B cell (primary cell): ENCODE measurements at regions not wholly inside any gene's neighbourhood (a gene's known extent, or its start where the extent isn't known, plus 50 kb on each side); places are given as distances from the start of the nearest gene placed in this dataset.
A peak's percentile ranks its signal among the peaks of the same experiment; 100 is the strongest.

Experiments used
- ATAC-seq: fragments of 200-7000 bp; cut with Tn5 transposase; one replicate; pipeline ENCODE4 v1.10.0; 2021; ENCODE audit warnings: low read depth, mild to moderate bottlenecking, moderate number of reproducible peaks, moderate library complexity
- CTCF ChIA-PET: fragments of 350-600 bp; sonication (Branson Sonifier 250); formaldehyde crosslinking; loops from one replicate; lab custom pipeline; 2021; ENCODE audit warnings: antibody characterized with exemption, inconsistent platforms; lab: Charles Lee
- POLR2A ChIA-PET: fragments of 350-600 bp; sonication (Branson Sonifier 250); formaldehyde crosslinking; loops from one replicate; lab custom pipeline; 2021; ENCODE audit warnings: antibody characterized with exemption; lab: Charles Lee
- DNase-seq: peaks from one replicate; pipeline ENCODE4 v3.0.0; 2013
- H2AFZ ChIP-seq: 2 replicates; pipeline ENCODE4 v1.6.1; 2012; ENCODE audit warnings: mild to moderate bottlenecking, low read depth, low read length; ENCODE audit not compliant: insufficient read depth, poor library complexity, severe bottlenecking
- H3K27ac ChIP-seq, 2 donors: 1 replicate in 1 of 2; 2 replicates in 1 of 2; pipeline ENCODE4 v1.5.1; 2012 to 2013; ENCODE audit warnings: low read length in 2 of 2, mild to moderate bottlenecking in 2 of 2, moderate library complexity in 1 of 2
- H3K27me3 ChIP-seq, 4 experiments: fragments of 200-600 bp in 1 of 4; sonication (generic) in 1 of 4; replicated peaks in 1 of 4; 1 replicate in 2 of 4; 2 replicates in 2 of 4; pipeline versions ENCODE4 v1.6.1 to v1.7.0; 2013 to 2016; ENCODE audit warnings: low read length in 3 of 4, mild to moderate bottlenecking in 2 of 4, mixed read lengths in 1 of 4, moderate library complexity in 1 of 4; ENCODE audit not compliant: insufficient read depth in 4 of 4, control insufficient read depth in 3 of 4; ENCODE audit errors: control extremely low read depth in 1 of 4
- H3K36me3 ChIP-seq, 2 experiments: replicated peaks in 1 of 2; 1 replicate in 1 of 2; 2 replicates in 1 of 2; pipeline versions ENCODE4 v1.6.1 to v1.7.1; 2013; ENCODE audit warnings: low read length in 1 of 2; ENCODE audit not compliant: insufficient read depth in 2 of 2, control insufficient read depth in 1 of 2; ENCODE audit errors: control extremely low read depth in 1 of 2, extremely low read depth in 1 of 2
- H3K4me1 ChIP-seq, 2 donors: fragments of 200-600 bp in 1 of 2; sonication (generic) in 1 of 2; 1 replicate in 1 of 2; 2 replicates in 1 of 2; pipeline versions ENCODE4 v1.5.1 to v1.6.1; 2013 to 2017; ENCODE audit warnings: low read length in 2 of 2; ENCODE audit not compliant: control insufficient read depth in 2 of 2, insufficient read depth in 2 of 2
- H3K4me2 ChIP-seq: replicated peaks from 2 replicates; pipeline ENCODE3; 2012; ENCODE audit warnings: mild to moderate bottlenecking, low read depth, low read length; ENCODE audit not compliant: poor library complexity, severe bottlenecking
- H3K4me3 ChIP-seq, 5 experiments: fragments of 200-600 bp in 1 of 5; sonication (generic) in 1 of 5; 1 replicate in 3 of 5; 2 replicates in 2 of 5; pipeline versions ENCODE4 v1.5.1 to v1.7.0; 2011 to 2016; ENCODE audit warnings: low read length in 4 of 5, mild to moderate bottlenecking in 4 of 5, low read depth in 2 of 5, control low read depth in 1 of 5, moderate library complexity in 1 of 5; ENCODE audit not compliant: insufficient read depth in 1 of 5; ENCODE audit errors: control extremely low read depth in 1 of 5, extremely low read depth in 1 of 5
- H3K79me2 ChIP-seq: fragments of 200-600 bp; sonication (generic); one replicate; pipeline ENCODE4 v1.6.0; 2016; ENCODE audit warnings: low read length; ENCODE audit not compliant: control insufficient read depth, insufficient read depth
- H3K9ac ChIP-seq: fragments of 200-600 bp; sonication (generic); 2 replicates; pipeline ENCODE4 v1.6.1; 2017; ENCODE audit warnings: mild to moderate bottlenecking, low read length, moderate library complexity
- H3K9me3 ChIP-seq, 3 donors: one replicate each; pipeline versions ENCODE4 v1.6.1 to v1.7.1; 2013; ENCODE audit warnings: low read length in 2 of 3; ENCODE audit not compliant: control insufficient read depth in 2 of 3, insufficient read depth in 1 of 3; ENCODE audit errors: control extremely low read depth in 1 of 3
- H4K20me1 ChIP-seq: 2 replicates; pipeline ENCODE4 v1.6.0; 2012; ENCODE audit warnings: mild to moderate bottlenecking, low read length; ENCODE audit not compliant: insufficient read depth, control insufficient read depth, poor library complexity, severe bottlenecking
- H3K27ac Mint-ChIP-seq: one replicate; pipeline ENCODE4 v1.8.0; 2021; ENCODE audit warnings: mixed read lengths
- H3K27me3 Mint-ChIP-seq: one replicate; pipeline ENCODE4 v1.8.0; 2021; ENCODE audit warnings: mixed read lengths
- H3K4me1 Mint-ChIP-seq: one replicate; pipeline ENCODE4 v1.8.0; 2021; ENCODE audit warnings: mixed read lengths
- H3K4me3 Mint-ChIP-seq: one replicate; pipeline ENCODE4 v1.8.0; 2021; ENCODE audit warnings: mixed read lengths
- H3K9me3 Mint-ChIP-seq: one replicate; pipeline ENCODE4 v1.8.0; 2022; ENCODE audit warnings: mixed read lengths; ENCODE audit not compliant: insufficient read depth
- EZH2 ChIP-seq: IDR thresholded peaks from 2 replicates; pipeline ENCODE4 v1.6.1; 2012; ENCODE audit warnings: borderline replicate concordance, low read depth, mild to moderate bottlenecking, moderate library complexity, low read length; ENCODE audit not compliant: insufficient read depth, poor library complexity, severe bottlenecking
- WGBS: methylation state at CpG from one replicate; pipeline ENCODE4 v1.1.5; 2013; ENCODE audit warnings: missing lambda C conversion rate; ENCODE audit not compliant: insufficient coverage; 5-methylcytosine and 5-hydroxymethylcytosine counted together
- intact Hi-C: fragments of 100-400 bp; cut with micrococcal nuclease; formaldehyde crosslinking; loops from one replicate; pipeline ENCODE4 v1.10.0; 2022
- TF ChIP-seq, protein P1 (sequence below): fragments of 200-600 bp; IDR thresholded peaks from one replicate; pipeline ENCODE4 v1.8.0; 2022; ENCODE audit warnings: antibody characterized with exemption, mild to moderate bottlenecking

DNA sequence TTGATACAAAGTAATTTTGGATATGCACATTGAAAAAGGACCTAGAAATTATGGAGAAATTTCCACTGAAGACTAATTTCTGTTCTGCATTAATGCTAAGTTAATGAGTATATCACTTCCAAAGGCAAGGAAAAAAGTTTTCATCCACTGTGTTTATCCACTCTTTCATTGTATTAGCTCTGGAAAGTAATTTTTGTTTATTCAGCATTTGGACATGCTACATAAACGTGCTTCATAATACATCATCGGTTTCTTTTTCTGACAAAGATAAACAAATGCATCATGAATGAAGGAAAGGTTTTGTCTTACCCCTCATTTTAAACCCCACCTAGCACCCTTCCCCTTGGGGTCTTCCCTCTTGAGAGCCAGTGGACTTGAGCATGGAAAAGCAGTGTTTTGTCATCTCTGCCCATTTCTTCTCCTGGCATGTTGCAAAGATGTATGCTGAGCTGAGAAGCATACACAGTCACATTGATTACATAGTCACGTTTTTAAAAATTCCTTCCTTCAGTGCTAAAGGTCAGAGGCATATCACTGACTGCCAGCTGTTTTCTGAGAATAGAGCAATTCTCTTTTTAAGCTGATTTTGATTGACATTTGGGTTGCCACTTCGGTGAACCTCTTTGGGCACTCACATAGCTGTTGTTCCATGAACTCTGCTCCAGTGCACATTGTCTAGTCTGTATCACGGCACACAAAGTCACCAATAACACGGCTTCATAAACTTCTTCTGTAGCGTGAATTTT, 65.9 kb upstream of the C7orf33 start:
- WGBS, result 85% methylated on average over 4 of the region's 7 CpGs
- Histone ChIP-seq H3K36me3 (no peaks in the 10 kb centered on the region), H3K79me2 (no peaks in the 10 kb centered on the region), H3K4me2 (no peak overlapping the region), H3K27ac (no peak overlapping the region), H3K4me3 (no peak overlapping the region), H3K27me3 (peaks cover 0 to 4% (median 0%) of the 10 kb centered on the region in 4 experiments), H2AFZ (peak overlapping the region; percentile 14), H3K9me3 (peaks cover 0 to 5% (median 0%) of the 10 kb centered on the region in 3 donors), H3K9ac (no peak overlapping the region), H4K20me1 (no peaks in the 10 kb centered on the region), H3K4me1 (no peaks in the 10 kb centered on the region)
- CTCF ChIA-PET, result interaction anchor here (4.2 kb wide), 1 partner anchor 261 kb away, joined by 47 read pairs; no protein-coding TSS in a partner anchor
- no peaks in the 10 kb centered on the region for H3K27me3 Mint-ChIP-seq
- TF ChIP-seq EZH2, result no peak
- TF ChIP-seq, protein P1, sequence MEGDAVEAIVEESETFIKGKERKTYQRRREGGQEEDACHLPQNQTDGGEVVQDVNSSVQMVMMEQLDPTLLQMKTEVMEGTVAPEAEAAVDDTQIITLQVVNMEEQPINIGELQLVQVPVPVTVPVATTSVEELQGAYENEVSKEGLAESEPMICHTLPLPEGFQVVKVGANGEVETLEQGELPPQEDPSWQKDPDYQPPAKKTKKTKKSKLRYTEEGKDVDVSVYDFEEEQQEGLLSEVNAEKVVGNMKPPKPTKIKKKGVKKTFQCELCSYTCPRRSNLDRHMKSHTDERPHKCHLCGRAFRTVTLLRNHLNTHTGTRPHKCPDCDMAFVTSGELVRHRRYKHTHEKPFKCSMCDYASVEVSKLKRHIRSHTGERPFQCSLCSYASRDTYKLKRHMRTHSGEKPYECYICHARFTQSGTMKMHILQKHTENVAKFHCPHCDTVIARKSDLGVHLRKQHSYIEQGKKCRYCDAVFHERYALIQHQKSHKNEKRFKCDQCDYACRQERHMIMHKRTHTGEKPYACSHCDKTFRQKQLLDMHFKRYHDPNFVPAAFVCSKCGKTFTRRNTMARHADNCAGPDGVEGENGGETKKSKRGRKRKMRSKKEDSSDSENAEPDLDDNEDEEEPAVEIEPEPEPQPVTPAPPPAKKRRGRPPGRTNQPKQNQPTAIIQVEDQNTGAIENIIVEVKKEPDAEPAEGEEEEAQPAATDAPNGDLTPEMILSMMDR, result no peak
- DNase-seq, result no peak
- intact Hi-C loops, result no loop called here
- H3K9me3 Mint-ChIP-seq, result no peaks in the 10 kb centered on the region
- no peak overlapping the region for H3K27ac Mint-ChIP-seq
- peaks cover 15% of the 10 kb centered on the region for H3K4me1 Mint-ChIP-seq
- ATAC-seq, result no peak
- H3K4me3 Mint-ChIP-seq, result no peak overlapping the region
- POLR2A ChIA-PET, result no interaction called here

DNA sequence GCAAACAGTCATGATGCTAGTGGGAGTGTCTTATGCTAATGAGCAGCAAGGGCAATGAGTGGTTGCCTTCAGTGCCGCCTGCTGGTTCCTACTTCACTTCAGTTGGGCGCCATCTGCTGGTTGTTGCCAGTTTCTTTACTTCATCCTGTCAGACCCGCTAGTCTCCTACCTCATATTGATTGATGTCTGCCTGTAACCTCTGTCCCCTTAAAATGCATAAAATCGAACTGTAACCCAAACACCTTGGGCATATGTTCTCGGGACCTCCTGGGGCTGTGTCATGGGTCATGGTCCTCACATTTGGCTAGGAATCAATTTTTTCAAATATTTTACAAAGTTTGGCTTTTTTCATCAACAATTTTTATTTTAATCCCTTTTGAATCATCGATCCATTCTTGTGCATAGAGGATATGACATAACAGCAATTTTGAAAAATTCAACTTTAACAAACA, 62.8 kb upstream of the C7orf33 start:
- Mint-ChIP-seq H3K4me3 (no peak overlapping the region), H3K27ac (no peak overlapping the region), H3K9me3 (no peaks in the 10 kb centered on the region), H3K27me3 (no peaks in the 10 kb centered on the region), H3K4me1 (peaks cover 14% of the 10 kb centered on the region)
- H3K79me2 ChIP-seq, result no peaks in the 10 kb centered on the region
- H3K9me3 ChIP-seq, result peaks cover 0 to 5% (median 0%) of the 10 kb centered on the region in 3 donors
- no peak overlapping the region for H3K9ac ChIP-seq
- H2AFZ ChIP-seq, result no peak overlapping the region
- ChIA-PET CTCF (interaction anchor here (0.9 to 4.2 kb wide), 10 partner anchors 8 to 538 kb away, joined by 3 to 47 read pairs (median 5); no protein-coding TSS in a partner anchor), POLR2A (no interaction called here)
- intact Hi-C loops, result loop anchor here (1.0 kb wide), 2 partner anchors 23 to 563 kb away; partner anchors contain the start of gene ZNF786
- peak; percentile 97 for ATAC-seq
- TF ChIP-seq EZH2, result no peak
- TF ChIP-seq, protein P1, result peak; percentile 86
- H3K27ac ChIP-seq, result no peak overlapping the region
- 8% methylated on average over 2 of the region's 6 CpGs for WGBS
- no peaks in the 10 kb centered on the region for H4K20me1 ChIP-seq
- no peaks in the 10 kb centered on the region for H3K27me3 ChIP-seq
- DNase-seq, result peak; percentile 90
- H3K4me1 ChIP-seq, result no peaks in the 10 kb centered on the region
- no peak overlapping the region for H3K4me2 ChIP-seq
- H3K4me3 ChIP-seq, result no peak overlapping the region
- H3K36me3 ChIP-seq, result no peaks in the 10 kb centered on the region
